ENCODE measurements at regions not wholly inside any gene's neighbourhood (a gene's known extent, or its start where the extent isn't known, plus 50 kb on each side); places are given as distances from the start of the nearest gene placed in this dataset.

DNA sequence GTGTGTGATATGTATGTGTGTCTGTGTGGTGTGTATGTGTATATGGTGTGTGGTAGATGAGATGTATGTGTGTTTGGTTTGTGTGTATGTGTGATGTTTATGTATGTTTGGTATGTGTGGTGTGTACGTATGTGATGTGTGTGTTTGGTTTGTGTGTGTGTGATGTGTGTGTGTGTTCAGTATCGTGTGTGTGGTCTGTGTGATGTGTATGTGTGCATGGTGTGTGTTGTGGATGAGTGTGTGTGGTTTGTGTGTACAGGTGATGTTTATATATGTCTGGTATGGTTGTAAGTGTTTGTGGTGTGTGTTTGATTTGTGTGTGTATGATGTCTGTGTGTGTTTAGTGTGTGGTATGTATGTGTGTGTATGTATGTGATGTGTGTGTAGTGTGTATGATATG is 199.4 kb downstream of the SUDS3 start:
- no peak for TF ChIP-seq POLR2A (IDR thresholded peaks at IDR 0.05)
- TF ChIP-seq, protein P1, sequence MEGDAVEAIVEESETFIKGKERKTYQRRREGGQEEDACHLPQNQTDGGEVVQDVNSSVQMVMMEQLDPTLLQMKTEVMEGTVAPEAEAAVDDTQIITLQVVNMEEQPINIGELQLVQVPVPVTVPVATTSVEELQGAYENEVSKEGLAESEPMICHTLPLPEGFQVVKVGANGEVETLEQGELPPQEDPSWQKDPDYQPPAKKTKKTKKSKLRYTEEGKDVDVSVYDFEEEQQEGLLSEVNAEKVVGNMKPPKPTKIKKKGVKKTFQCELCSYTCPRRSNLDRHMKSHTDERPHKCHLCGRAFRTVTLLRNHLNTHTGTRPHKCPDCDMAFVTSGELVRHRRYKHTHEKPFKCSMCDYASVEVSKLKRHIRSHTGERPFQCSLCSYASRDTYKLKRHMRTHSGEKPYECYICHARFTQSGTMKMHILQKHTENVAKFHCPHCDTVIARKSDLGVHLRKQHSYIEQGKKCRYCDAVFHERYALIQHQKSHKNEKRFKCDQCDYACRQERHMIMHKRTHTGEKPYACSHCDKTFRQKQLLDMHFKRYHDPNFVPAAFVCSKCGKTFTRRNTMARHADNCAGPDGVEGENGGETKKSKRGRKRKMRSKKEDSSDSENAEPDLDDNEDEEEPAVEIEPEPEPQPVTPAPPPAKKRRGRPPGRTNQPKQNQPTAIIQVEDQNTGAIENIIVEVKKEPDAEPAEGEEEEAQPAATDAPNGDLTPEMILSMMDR (IDR thresholded peaks at IDR 0.05), result no peak
